Right forelimb (tissue), 1 donor: ENCODE measurements at regions not wholly inside any gene's neighbourhood (a gene's known extent, or its start where the extent isn't known, plus 50 kb on each side); places are given as distances from the start of the nearest gene placed in this dataset.

Experiments
- DNase-seq: peaks from one replicate; pipeline ENCODE4 v3.0.0-alpha.2; 2018

GRCh38 chr14:54129850-54130640 lies 173.4 kb upstream of the BMP4 start:
- DNase-seq: no peak

- no peak for DNase-seq
Measured at GRCh38 chr14:54132496-54132895, 175.9 kb upstream of the BMP4 start.

DNA sequence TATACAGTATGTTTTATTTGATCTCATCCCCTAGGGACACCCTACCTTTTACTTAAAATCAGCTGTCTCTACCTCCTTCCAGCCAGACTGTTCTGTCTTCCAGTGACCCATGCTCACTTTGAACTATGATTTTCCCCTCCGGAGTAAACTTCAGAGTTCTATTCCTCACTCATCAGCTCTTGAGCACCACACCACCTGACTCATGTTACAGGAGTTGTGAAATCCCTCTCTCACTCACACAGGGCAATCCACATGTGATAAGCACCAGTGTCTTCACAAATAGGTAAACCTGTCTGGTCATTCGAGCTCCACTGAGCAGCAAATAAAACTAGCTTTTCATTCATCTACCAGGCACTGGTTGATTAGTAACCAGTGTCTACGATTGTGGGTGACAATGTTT lies 177.3 kb upstream of the BMP4 start:
- no peak for DNase-seq

- no peak for DNase-seq
Measured at GRCh38 chr14:54135804-54136280, 179.2 kb upstream of the BMP4 start.

DNA sequence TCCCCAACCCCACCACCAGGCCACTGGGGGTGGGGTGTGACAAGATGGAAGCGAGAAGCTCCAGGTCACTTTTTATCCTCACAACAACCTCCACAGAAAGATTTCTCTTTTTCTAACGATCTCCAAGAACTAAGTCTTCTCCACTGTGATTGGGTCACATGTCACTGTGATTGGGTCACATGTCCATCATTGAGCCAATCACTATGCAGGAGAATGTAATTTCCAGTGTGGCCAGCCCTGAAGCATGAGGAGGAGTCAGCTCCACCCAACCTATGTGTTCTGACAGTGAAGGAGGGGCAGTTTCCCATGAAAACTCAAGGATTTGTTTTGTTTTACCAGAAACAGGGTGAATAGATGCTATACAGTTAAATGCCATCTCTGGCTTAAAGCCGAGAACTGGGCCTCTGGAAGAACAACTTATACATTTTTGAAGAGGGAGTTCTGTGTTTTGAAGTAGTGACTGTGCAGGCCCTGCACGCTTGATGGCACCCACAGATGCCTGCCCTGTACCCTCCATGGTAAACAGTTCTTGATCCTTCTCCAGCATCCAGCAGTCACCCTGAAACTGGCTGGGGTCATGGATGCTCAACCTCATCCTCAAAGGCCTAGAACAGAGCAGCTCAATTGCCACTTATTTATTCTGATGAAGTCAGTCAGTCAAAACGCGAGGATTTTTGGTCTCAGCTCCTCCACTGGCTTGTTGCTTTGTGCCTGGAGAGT lies 180.4 kb upstream of the BMP4 start:
- DNase-seq: no peak

DNA sequence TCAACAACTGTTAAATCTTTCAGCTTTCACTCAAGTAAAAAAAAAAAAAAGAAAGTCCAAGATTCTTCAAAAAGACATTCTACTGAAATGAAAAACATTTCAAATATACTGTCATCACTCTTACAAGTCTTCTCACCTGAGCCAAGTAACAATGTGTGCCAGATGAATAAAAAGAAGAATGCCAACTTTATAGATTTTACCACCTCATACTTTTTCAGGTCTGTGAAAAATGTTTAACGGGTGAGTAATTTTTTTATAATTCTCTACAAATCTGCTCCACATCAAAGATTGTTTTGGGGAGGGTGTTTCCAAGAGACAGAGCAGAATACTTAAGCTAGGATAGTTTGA lies 181.0 kb upstream of the BMP4 start:
- DNase-seq: no peak

DNA sequence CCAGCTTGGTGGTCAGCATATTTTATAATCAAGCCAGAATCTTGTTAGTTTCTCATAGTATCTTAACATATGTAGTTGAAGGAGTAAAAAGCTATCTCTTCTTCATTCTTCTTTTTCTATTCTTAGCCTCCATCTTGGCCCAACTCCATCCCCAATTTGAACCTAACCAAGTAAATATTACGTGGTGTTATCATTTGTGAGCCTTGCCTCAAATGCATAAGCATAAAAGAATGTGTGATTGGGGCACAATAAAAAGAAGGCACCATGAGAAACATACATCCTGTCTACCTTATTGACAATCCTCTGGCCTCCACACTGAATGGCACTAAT lies 181.4 kb upstream of the BMP4 start:
- DNase-seq: no peak

GRCh38 chr14:54138354-54139038 lies 181.9 kb upstream of the BMP4 start:
- no peak for DNase-seq

- DNase-seq: no peak
Measured at GRCh38 chr14:54140551-54140950, 183.9 kb upstream of the BMP4 start.

- no peak for DNase-seq
Measured at GRCh38 chr14:54146601-54147000, 190.0 kb upstream of the BMP4 start.

DNA sequence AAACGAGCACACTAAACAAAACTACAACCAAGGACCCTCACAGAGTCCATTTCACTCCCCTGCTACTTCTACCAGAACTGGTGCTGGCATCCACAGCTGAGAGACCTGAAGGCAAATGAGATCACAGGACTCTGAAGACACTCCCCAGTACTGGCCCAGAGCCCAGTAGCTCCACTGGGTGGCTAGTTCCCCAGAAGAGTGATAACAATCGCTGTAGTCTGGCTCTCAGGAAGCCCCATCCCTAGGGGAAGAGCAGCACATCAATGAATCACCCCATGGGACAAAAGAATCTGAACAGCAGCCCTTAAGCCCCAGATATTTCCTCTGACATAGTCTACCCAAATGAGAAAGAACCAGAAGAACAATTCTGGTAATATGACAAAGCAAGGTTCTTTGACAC lies 190.7 kb upstream of the BMP4 start:
- no peak for DNase-seq

GRCh38 chr14:54147758-54148157 lies 191.1 kb upstream of the BMP4 start:
- no peak for DNase-seq

DNA sequence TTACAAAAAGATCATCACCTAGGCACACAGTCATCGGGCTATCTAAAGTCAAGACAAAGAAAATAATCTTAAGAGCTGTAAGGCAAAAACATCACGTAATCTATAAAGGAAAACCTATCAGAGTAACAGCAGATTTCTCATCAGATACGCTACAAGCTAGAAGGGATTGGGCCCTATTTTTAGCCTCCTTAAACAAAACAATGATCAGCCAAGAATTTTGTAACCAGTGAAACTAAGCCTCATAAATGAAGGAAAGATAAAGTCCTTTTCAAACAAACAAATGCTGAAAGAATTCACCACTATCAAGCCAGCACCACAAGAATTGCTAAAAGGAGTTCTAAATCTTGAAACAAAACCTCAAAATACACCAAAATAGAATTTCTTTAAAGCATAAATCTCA lies 191.6 kb upstream of the BMP4 start:
- no peak for DNase-seq

DNA sequence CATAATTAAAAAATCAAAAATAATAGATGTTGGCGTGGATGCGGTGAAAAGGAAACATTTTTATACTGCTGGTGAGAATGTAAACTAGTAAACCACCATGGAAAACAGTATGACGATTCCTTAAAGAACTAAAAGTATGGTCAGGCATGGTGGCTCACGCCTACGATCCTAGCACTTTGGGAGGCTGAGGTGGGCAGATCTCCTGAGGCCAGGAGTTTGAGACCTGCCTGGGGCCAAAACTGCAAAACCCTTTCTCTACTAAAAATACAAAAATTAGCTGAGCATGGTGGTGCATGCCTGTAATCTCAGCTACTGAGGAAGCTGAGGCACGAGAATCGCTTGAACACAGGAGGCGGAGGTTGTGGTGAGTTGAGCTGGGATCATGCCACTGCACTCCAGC lies 195.7 kb upstream of the BMP4 start:
- DNase-seq: no peak

GRCh38 chr14:54166049-54166950 lies 209.7 kb upstream of the BMP4 start:
- DNase-seq: no peak

DNA sequence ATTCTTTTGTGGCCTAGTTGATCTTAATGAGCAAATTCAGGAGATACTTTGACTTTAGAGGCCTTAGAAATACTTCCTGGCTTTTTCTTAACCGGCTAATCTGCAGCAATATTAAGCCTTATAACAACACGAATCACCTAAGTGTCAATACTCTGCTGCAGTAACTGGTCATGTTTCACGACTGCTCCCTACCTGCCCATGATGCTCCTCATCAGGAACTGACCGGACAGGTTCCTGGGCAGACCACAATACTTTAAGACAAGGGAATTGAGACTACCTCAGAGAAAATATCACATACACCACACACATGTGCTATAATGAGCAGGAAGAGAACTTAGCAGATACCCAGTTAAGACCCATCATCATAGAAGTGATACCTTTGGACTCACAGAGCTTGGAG lies 211.9 kb upstream of the BMP4 start:
- no peak for DNase-seq

- no peak for DNase-seq
Measured at GRCh38 chr14:54169254-54169924, 212.8 kb upstream of the BMP4 start.

DNA sequence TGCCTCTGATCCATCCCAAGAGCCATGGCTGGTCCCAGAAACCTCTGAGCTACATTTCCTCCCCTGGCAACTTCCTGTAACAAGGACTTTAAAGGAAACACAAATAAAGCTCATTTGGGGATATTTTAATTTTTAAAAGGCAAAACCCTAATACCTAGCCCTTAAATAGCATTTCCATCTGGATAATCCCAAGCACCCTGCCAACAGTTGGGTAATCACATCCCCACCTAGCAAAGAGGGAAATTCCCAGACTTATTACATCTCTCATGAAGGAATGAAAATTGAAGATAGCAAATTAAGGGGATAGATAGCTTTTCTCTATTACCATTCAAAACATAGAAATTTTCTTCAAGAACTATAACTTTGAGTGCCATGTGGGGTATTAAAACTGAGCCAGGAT lies 213.7 kb upstream of the BMP4 start:
- DNase-seq: no peak

- DNase-seq: no peak
Measured at GRCh38 chr14:54172114-54172513, 215.5 kb upstream of the BMP4 start.

- no peak for DNase-seq
Measured at GRCh38 chr14:54172562-54172961, 215.9 kb upstream of the BMP4 start.

GRCh38 chr14:54173802-54174201 lies 217.2 kb upstream of the BMP4 start:
- DNase-seq: peak; percentile 49

DNA sequence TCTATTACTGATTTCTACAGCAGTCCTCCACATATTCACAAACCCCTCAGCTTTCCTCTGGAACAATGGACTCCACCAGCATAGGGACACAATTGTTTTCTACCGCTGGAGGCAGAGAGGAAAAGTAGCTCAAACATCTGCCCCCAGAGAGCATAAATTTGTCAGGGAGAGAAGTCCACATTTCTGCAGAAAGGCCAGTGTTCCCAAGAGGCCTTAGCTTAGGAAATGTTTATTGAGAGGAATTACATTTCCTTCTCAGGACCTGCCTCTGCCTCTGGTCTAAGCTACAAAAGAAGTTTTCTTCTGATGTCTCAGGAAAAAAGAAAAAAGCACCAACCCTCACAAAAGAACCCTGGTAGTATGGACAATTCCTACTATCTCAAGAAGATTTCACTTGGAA lies 217.8 kb upstream of the BMP4 start:
- no peak for DNase-seq
